Esophagus muscularis mucosa (tissue), 3 donors: ENCODE measurements at regions not wholly inside any gene's neighbourhood (a gene's known extent, or its start where the extent isn't known, plus 50 kb on each side); places are given as distances from the start of the nearest gene placed in this dataset.

Experiments used
- CTCF ChIP-seq, 3 experiments: fragments of 200-600 bp in 2 of 3; fragments of 450-650 bp in 1 of 3; sonication (generic) in 2 of 3; IDR thresholded peaks; one replicate each; pipeline ENCODE4 v1.5.1; 2017 to 2019; ENCODE audit warnings: antibody characterized with exemption in 3 of 3, mild to moderate bottlenecking in 2 of 3, moderate library complexity in 1 of 3
- POLR2A ChIP-seq: fragments of 450-650 bp; IDR thresholded peaks from one replicate; pipeline ENCODE4 v1.6.1; 2017; ENCODE audit warnings: antibody characterized with exemption, moderate library complexity, mild to moderate bottlenecking, low read depth

GRCh38 chr16:88306411-88306810, 76.3 kb upstream of the ZNF469 start:
- TF ChIP-seq POLR2A (no peak), CTCF (IDR thresholded peaks at IDR 0.05) (no peak)
